ENCODE measurements at regions not wholly inside any gene's neighbourhood (a gene's known extent, or its start where the extent isn't known, plus 50 kb on each side); places are given as distances from the start of the nearest gene placed in this dataset.

GRCh38 chr12:13379531-13380188 lies 183.1 kb downstream of the EMP1 start:
- H3K79me1 ChIP-seq (ENCODE audit: low read length), result no peaks in the 10 kb centered on the region
- H3K14ac ChIP-seq (ENCODE audit: low read length), result no peak overlapping the region
- no peak overlapping the region for H3K23ac ChIP-seq (ENCODE audit: low read length)
- no peaks in the 10 kb centered on the region for H3K36me3 ChIP-seq (ENCODE audit: control insufficient read depth in 1 of 2, insufficient read depth in 2 of 2, low read length in 2 of 2)
- H3K4me2 ChIP-seq (ENCODE audit: low read length), result no peak overlapping the region
- H3K4me1 ChIP-seq (ENCODE audit: control insufficient read depth in 1 of 2, insufficient read depth in 2 of 2, low read length in 2 of 2), result peaks cover 0 to 3% of the 10 kb centered on the region in 2 experiments
- no peak overlapping the region for H2BK120ac ChIP-seq (ENCODE audit: insufficient read depth, low read length, poor library complexity)
- no peaks in the 10 kb centered on the region for H3K27me3 ChIP-seq (ENCODE audit: insufficient read depth, low read length)
- WGBS (ENCODE audit: extremely low coverage, insufficient coverage, insufficient read length), result no CpG with 5 or more reads among the region's 3 CpGs
- no peak overlapping the region for H3K27ac ChIP-seq (ENCODE audit: low read depth, low read length)
- H3K4ac ChIP-seq (ENCODE audit: low read depth, low read length), result no peak overlapping the region
- no peak for DNase-seq
- H4K8ac ChIP-seq (ENCODE audit: low read depth, low read length), result no peak overlapping the region
- no peak overlapping the region for H2BK12ac ChIP-seq (ENCODE audit: low read length)
- H2AK5ac ChIP-seq (ENCODE audit: low read length), result no peak overlapping the region
- no peak overlapping the region for H4K91ac ChIP-seq (ENCODE audit: low read depth, low read length)
- H3K18ac ChIP-seq (ENCODE audit: low read length), result no peak overlapping the region
- H3K4me3 ChIP-seq (ENCODE audit: low read depth, low read length), result no peak overlapping the region
- H3K9me3 ChIP-seq (ENCODE audit: insufficient read depth, low read depth, low read length), result peaks cover 1% of the 10 kb centered on the region
- H2BK5ac ChIP-seq (ENCODE audit: low read depth, low read length, poor library complexity), result no peak overlapping the region
- no peaks in the 10 kb centered on the region for H3K79me2 ChIP-seq (ENCODE audit: control insufficient read depth, insufficient read depth, low read length, poor library complexity)
- no peak overlapping the region for H4K12ac ChIP-seq (ENCODE audit: low read depth, low read length)
- H2AFZ ChIP-seq (ENCODE audit: insufficient read depth, low read length, poor library complexity), result no peak overlapping the region
- no peak overlapping the region for H3K9ac ChIP-seq (ENCODE audit: low read length)

- Histone ChIP-seq H3K79me1 (ENCODE audit: low read length) (no peaks in the 10 kb centered on the region), H2AFZ (ENCODE audit: insufficient read depth, low read length, poor library complexity) (no peak overlapping the region), H3K18ac (ENCODE audit: low read length) (no peak overlapping the region), H3K4me2 (ENCODE audit: low read length) (no peak overlapping the region), H2AK5ac (ENCODE audit: low read length) (no peak overlapping the region), H4K8ac (ENCODE audit: low read depth, low read length) (no peak overlapping the region), H3K36me3 (ENCODE audit: control insufficient read depth in 1 of 2, insufficient read depth in 2 of 2, low read length in 2 of 2) (no peaks in the 10 kb centered on the region), H3K9ac (ENCODE audit: low read length) (no peak overlapping the region), H4K91ac (ENCODE audit: low read depth, low read length) (no peak overlapping the region), H2BK12ac (ENCODE audit: low read length) (no peak overlapping the region), H3K27me3 (ENCODE audit: insufficient read depth, low read length) (no peaks in the 10 kb centered on the region), H4K12ac (ENCODE audit: low read depth, low read length) (no peak overlapping the region), H3K79me2 (ENCODE audit: control insufficient read depth, insufficient read depth, low read length, poor library complexity) (no peaks in the 10 kb centered on the region), H2BK5ac (ENCODE audit: low read depth, low read length, poor library complexity) (no peak overlapping the region), H3K27ac (ENCODE audit: low read depth, low read length) (no peak overlapping the region), H3K4ac (ENCODE audit: low read depth, low read length) (no peak overlapping the region), H3K4me1 (ENCODE audit: control insufficient read depth in 1 of 2, insufficient read depth in 2 of 2, low read length in 2 of 2) (peaks cover 0 to 3% of the 10 kb centered on the region in 2 experiments), H3K23ac (ENCODE audit: low read length) (no peak overlapping the region), H2BK120ac (ENCODE audit: insufficient read depth, low read length, poor library complexity) (no peak overlapping the region), H3K14ac (ENCODE audit: low read length) (no peak overlapping the region), H3K4me3 (ENCODE audit: low read depth, low read length) (no peak overlapping the region), H3K9me3 (ENCODE audit: insufficient read depth, low read depth, low read length) (peaks cover 1% of the 10 kb centered on the region)
- no CpG with 5 or more reads among the region's 1 CpG for WGBS (ENCODE audit: extremely low coverage, insufficient coverage, insufficient read length)
- DNase-seq, result no peak
Measured at GRCh38 chr12:13377698-13378097, 181.2 kb downstream of the EMP1 start.

- WGBS (ENCODE audit: extremely low coverage, insufficient coverage, insufficient read length), result no CpG with 5 or more reads among the region's 7 CpGs
- Histone ChIP-seq H3K79me1 (ENCODE audit: low read length) (no peaks in the 10 kb centered on the region), H2BK120ac (ENCODE audit: insufficient read depth, low read length, poor library complexity) (no peak overlapping the region)
Measured at GRCh38 chr12:13376610-13377373, 180.3 kb downstream of the EMP1 start.

GRCh38 chr12:13375583-13376345 lies 179.2 kb downstream of the EMP1 start:
- Histone ChIP-seq H3K79me2 (ENCODE audit: control insufficient read depth, insufficient read depth, low read length, poor library complexity) (no peaks in the 10 kb centered on the region), H3K36me3 (ENCODE audit: control insufficient read depth in 1 of 2, insufficient read depth in 2 of 2, low read length in 2 of 2) (no peaks in the 10 kb centered on the region), H3K14ac (ENCODE audit: low read length) (no peak overlapping the region), H3K4me3 (ENCODE audit: low read depth, low read length) (no peak overlapping the region), H3K27ac (ENCODE audit: low read depth, low read length) (no peak overlapping the region), H4K8ac (ENCODE audit: low read depth, low read length) (no peak overlapping the region), H3K4ac (ENCODE audit: low read depth, low read length) (no peak overlapping the region), H3K9me3 (ENCODE audit: insufficient read depth, low read depth, low read length) (peaks cover 1% of the 10 kb centered on the region), H3K23ac (ENCODE audit: low read length) (no peak overlapping the region), H3K18ac (ENCODE audit: low read length) (no peak overlapping the region), H2BK120ac (ENCODE audit: insufficient read depth, low read length, poor library complexity) (no peak overlapping the region), H2BK12ac (ENCODE audit: low read length) (no peak overlapping the region), H3K4me2 (ENCODE audit: low read length) (no peak overlapping the region), H2AK5ac (ENCODE audit: low read length) (no peak overlapping the region), H3K27me3 (ENCODE audit: insufficient read depth, low read length) (no peaks in the 10 kb centered on the region), H3K79me1 (ENCODE audit: low read length) (no peaks in the 10 kb centered on the region), H2AFZ (ENCODE audit: insufficient read depth, low read length, poor library complexity) (no peak overlapping the region), H3K4me1 (ENCODE audit: control insufficient read depth in 1 of 2, insufficient read depth in 2 of 2, low read length in 2 of 2) (peaks cover 0 to 3% of the 10 kb centered on the region in 2 experiments), H4K12ac (ENCODE audit: low read depth, low read length) (no peak overlapping the region), H2BK5ac (ENCODE audit: low read depth, low read length, poor library complexity) (no peak overlapping the region), H3K9ac (ENCODE audit: low read length) (no peak overlapping the region), H4K91ac (ENCODE audit: low read depth, low read length) (no peak overlapping the region)
- no CpG with 5 or more reads among the region's 2 CpGs for WGBS (ENCODE audit: extremely low coverage, insufficient coverage, insufficient read length)
- DNase-seq, result no peak

More at GRCh38 chr12:13376610-13377373, 180.3 kb downstream of the EMP1 start:
- no peak overlapping the region for H3K27ac ChIP-seq (ENCODE audit: low read depth, low read length)
- no peak overlapping the region for H3K14ac ChIP-seq (ENCODE audit: low read length)
- H4K8ac ChIP-seq (ENCODE audit: low read depth, low read length), result no peak overlapping the region
- H3K79me2 ChIP-seq (ENCODE audit: control insufficient read depth, insufficient read depth, low read length, poor library complexity), result no peaks in the 10 kb centered on the region
- H3K23ac ChIP-seq (ENCODE audit: low read length), result no peak overlapping the region
- H3K27me3 ChIP-seq (ENCODE audit: insufficient read depth, low read length), result no peaks in the 10 kb centered on the region
- H2BK5ac ChIP-seq (ENCODE audit: low read depth, low read length, poor library complexity), result no peak overlapping the region
- H3K36me3 ChIP-seq (ENCODE audit: control insufficient read depth in 1 of 2, insufficient read depth in 2 of 2, low read length in 2 of 2), result no peaks in the 10 kb centered on the region
- no peak overlapping the region for H3K9ac ChIP-seq (ENCODE audit: low read length)
- peaks cover 1% of the 10 kb centered on the region for H3K9me3 ChIP-seq (ENCODE audit: insufficient read depth, low read depth, low read length)
- no peak overlapping the region for H3K4me2 ChIP-seq (ENCODE audit: low read length)
- no peak overlapping the region for H3K4me3 ChIP-seq (ENCODE audit: low read depth, low read length)
- H4K91ac ChIP-seq (ENCODE audit: low read depth, low read length), result no peak overlapping the region
- no peak for DNase-seq
- no peak overlapping the region for H2AK5ac ChIP-seq (ENCODE audit: low read length)
- H2BK12ac ChIP-seq (ENCODE audit: low read length), result no peak overlapping the region
- H2AFZ ChIP-seq (ENCODE audit: insufficient read depth, low read length, poor library complexity), result no peak overlapping the region
- no peak overlapping the region for H4K12ac ChIP-seq (ENCODE audit: low read depth, low read length)
- H3K4me1 ChIP-seq (ENCODE audit: control insufficient read depth in 1 of 2, insufficient read depth in 2 of 2, low read length in 2 of 2), result peaks cover 0 to 3% of the 10 kb centered on the region in 2 experiments
- H3K18ac ChIP-seq (ENCODE audit: low read length), result no peak overlapping the region
- no peak overlapping the region for H3K4ac ChIP-seq (ENCODE audit: low read depth, low read length)
